ENCODE measurements at regions not wholly inside any gene's neighbourhood (a gene's known extent, or its start where the extent isn't known, plus 50 kb on each side); places are given as distances from the start of the nearest gene placed in this dataset.

GRCh38 chr13:90094357-90094756 is 1253.1 kb upstream of the MIR17HG start:
- Histone ChIP-seq H3K4me3 (ENCODE audit: low read depth in 1 of 3, low read length in 3 of 3) (no peak overlapping the region), H3K4me1 (ENCODE audit: control insufficient read depth in 4 of 4, insufficient read depth in 4 of 4, low read length in 3 of 4) (no peaks in the 10 kb centered on the region), H3K9me3 (ENCODE audit: control insufficient read depth in 4 of 4, low read length in 3 of 4) (peaks cover 0 to 4% (median 0%) of the 10 kb centered on the region in 4 donors), H3K27me3 (ENCODE audit: control insufficient read depth in 4 of 4, insufficient read depth in 4 of 4, low read length in 3 of 4) (no peaks in the 10 kb centered on the region), H3K9ac (ENCODE audit: low read depth in 1 of 2, low read length in 2 of 2) (no peak overlapping the region), H3K27ac (ENCODE audit: low read depth in 1 of 2, low read length in 2 of 2) (no peak overlapping the region), H3K36me3 (ENCODE audit: control insufficient read depth in 4 of 4, insufficient read depth in 3 of 4, low read depth in 1 of 4, low read length in 3 of 4) (no peaks in the 10 kb centered on the region)
- no peak for TF ChIP-seq YY1 (IDR thresholded peaks at IDR 0.05)
- no peak for TF ChIP-seq SP1 (IDR thresholded peaks at IDR 0.05)
- TF ChIP-seq FOXA1 (IDR thresholded peaks at IDR 0.05): no peak
- no peak for TF ChIP-seq JUND (IDR thresholded peaks at IDR 0.05)
- TF ChIP-seq, protein P1, sequence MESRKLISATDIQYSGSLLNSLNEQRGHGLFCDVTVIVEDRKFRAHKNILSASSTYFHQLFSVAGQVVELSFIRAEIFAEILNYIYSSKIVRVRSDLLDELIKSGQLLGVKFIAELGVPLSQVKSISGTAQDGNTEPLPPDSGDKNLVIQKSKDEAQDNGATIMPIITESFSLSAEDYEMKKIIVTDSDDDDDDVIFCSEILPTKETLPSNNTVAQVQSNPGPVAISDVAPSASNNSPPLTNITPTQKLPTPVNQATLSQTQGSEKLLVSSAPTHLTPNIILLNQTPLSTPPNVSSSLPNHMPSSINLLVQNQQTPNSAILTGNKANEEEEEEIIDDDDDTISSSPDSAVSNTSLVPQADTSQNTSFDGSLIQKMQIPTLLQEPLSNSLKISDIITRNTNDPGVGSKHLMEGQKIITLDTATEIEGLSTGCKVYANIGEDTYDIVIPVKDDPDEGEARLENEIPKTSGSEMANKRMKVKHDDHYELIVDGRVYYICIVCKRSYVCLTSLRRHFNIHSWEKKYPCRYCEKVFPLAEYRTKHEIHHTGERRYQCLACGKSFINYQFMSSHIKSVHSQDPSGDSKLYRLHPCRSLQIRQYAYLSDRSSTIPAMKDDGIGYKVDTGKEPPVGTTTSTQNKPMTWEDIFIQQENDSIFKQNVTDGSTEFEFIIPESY (IDR thresholded peaks at IDR 0.05): no peak
- TF ChIP-seq HNF4A (conservative IDR thresholded peaks at IDR 0.05): no peak
- TF ChIP-seq FOXA2 (IDR thresholded peaks at IDR 0.05): no peak
- TF ChIP-seq RXRA (IDR thresholded peaks at IDR 0.05): no peak
- TF ChIP-seq NR2F2 (IDR thresholded peaks at IDR 0.05): no peak
- TF ChIP-seq, protein P2, sequence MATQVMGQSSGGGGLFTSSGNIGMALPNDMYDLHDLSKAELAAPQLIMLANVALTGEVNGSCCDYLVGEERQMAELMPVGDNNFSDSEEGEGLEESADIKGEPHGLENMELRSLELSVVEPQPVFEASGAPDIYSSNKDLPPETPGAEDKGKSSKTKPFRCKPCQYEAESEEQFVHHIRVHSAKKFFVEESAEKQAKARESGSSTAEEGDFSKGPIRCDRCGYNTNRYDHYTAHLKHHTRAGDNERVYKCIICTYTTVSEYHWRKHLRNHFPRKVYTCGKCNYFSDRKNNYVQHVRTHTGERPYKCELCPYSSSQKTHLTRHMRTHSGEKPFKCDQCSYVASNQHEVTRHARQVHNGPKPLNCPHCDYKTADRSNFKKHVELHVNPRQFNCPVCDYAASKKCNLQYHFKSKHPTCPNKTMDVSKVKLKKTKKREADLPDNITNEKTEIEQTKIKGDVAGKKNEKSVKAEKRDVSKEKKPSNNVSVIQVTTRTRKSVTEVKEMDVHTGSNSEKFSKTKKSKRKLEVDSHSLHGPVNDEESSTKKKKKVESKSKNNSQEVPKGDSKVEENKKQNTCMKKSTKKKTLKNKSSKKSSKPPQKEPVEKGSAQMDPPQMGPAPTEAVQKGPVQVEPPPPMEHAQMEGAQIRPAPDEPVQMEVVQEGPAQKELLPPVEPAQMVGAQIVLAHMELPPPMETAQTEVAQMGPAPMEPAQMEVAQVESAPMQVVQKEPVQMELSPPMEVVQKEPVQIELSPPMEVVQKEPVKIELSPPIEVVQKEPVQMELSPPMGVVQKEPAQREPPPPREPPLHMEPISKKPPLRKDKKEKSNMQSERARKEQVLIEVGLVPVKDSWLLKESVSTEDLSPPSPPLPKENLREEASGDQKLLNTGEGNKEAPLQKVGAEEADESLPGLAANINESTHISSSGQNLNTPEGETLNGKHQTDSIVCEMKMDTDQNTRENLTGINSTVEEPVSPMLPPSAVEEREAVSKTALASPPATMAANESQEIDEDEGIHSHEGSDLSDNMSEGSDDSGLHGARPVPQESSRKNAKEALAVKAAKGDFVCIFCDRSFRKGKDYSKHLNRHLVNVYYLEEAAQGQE (IDR thresholded peaks at IDR 0.05): no peak
- no peak for TF ChIP-seq GABPA (IDR thresholded peaks at IDR 0.05 in 1 of 2, conservative IDR thresholded peaks at IDR 0.05 in 1 of 2)
- no peak for TF ChIP-seq CTCF (IDR thresholded peaks at IDR 0.05; ENCODE audit: low read depth, low read length, missing input control)
- no peak for TF ChIP-seq TAF1 (conservative IDR thresholded peaks at IDR 0.05)
- no peak for TF ChIP-seq HNF4G (IDR thresholded peaks at IDR 0.05)
- TF ChIP-seq RAD21 (IDR thresholded peaks at IDR 0.05): no peak
- TF ChIP-seq EGR1 (IDR thresholded peaks at IDR 0.05; ENCODE audit: low read depth in 2 of 2): no peak
- DNase-seq (ENCODE audit: low spot score): no peak
- 80% methylated on average over 2 of the region's 2 CpGs for WGBS

DNA sequence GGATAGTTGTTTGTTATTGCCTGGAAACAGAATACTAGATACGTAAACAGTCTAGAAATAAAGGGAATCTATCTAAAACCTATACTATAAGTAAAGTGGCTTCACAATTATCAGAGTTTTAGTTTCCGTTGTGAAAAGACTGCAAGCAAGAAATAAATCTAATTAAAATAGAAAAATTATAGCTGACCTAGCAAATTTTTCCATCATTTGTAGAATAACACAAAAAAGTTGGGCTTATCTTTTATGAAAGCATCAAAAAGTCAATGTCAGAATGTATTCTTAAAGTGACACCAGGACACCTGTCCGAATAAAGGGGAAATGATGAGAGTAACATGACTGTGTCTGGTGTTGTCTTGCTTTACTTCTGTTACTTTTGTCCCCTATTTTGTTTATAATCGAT is 1248.9 kb upstream of the MIR17HG start:
- TF ChIP-seq, protein P2 (IDR thresholded peaks at IDR 0.05): no peak
- TF ChIP-seq, protein P3, sequence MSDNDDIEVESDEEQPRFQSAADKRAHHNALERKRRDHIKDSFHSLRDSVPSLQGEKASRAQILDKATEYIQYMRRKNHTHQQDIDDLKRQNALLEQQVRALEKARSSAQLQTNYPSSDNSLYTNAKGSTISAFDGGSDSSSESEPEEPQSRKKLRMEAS (IDR thresholded peaks at IDR 0.05): no peak
- TF ChIP-seq HNF4G (IDR thresholded peaks at IDR 0.05) (no peak), FOXA2 (IDR thresholded peaks at IDR 0.05) (no peak), FOXA1 (IDR thresholded peaks at IDR 0.05) (no peak), ATF3 (IDR thresholded peaks at IDR 0.05) (no peak), GABPA (IDR thresholded peaks at IDR 0.05 in 1 of 2, conservative IDR thresholded peaks at IDR 0.05 in 1 of 2) (no peak), JUND (IDR thresholded peaks at IDR 0.05) (no peak), HNF4A (conservative IDR thresholded peaks at IDR 0.05) (no peak)
- TF ChIP-seq, protein P1 (IDR thresholded peaks at IDR 0.05): no peak
- 79% methylated on average over 4 of the region's 4 CpGs for WGBS
- no peaks in the 10 kb centered on the region for H3K27me3 ChIP-seq (ENCODE audit: control insufficient read depth in 4 of 4, insufficient read depth in 4 of 4, low read length in 3 of 4)
- H3K9me3 ChIP-seq (ENCODE audit: control insufficient read depth in 4 of 4, low read length in 3 of 4): peaks cover 0 to 7% (median under 1%) of the 10 kb centered on the region in 4 donors
- H3K4me3 ChIP-seq (ENCODE audit: low read depth in 1 of 3, low read length in 3 of 3): no peak overlapping the region
- no peak overlapping the region for H3K27ac ChIP-seq (ENCODE audit: low read depth in 1 of 2, low read length in 2 of 2)
- DNase-seq (ENCODE audit: low spot score): no peak
- H3K36me3 ChIP-seq (ENCODE audit: control insufficient read depth in 4 of 4, insufficient read depth in 3 of 4, low read depth in 1 of 4, low read length in 3 of 4): no peaks in the 10 kb centered on the region
- no peaks in the 10 kb centered on the region for H3K4me1 ChIP-seq (ENCODE audit: control insufficient read depth in 4 of 4, insufficient read depth in 4 of 4, low read length in 3 of 4)
- no peak overlapping the region for H3K9ac ChIP-seq (ENCODE audit: low read depth in 1 of 2, low read length in 2 of 2)

All from liver (tissue), 8 donors.